ENCODE measurements at regions not wholly inside any gene's neighbourhood (a gene's known extent, or its start where the extent isn't known, plus 50 kb on each side); places are given as distances from the start of the nearest gene placed in this dataset.

DNA sequence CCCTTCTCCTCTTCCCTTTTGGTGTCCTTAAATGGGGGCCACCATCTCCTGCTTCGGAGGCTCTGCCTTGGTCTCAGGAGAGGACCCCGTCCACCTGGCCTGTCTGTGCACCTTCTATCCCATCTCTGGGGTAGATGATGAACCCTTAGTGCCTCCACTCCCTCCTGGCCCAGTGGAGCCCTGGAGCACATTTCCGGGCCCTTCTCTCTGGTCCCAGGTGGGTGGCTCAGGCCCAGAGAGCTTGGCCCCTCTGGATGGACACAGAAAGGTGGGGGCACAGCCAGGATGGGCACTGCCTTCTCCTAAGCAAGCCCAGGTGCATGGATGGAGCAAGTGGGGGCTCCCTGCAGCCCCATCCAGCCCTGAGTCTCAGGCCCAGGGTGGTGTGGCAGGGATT lies 121.4 kb upstream of the RET start:
- no peak overlapping the region for H2BK15ac ChIP-seq (ENCODE audit: low read depth, low read length)
- no peak overlapping the region for H4K91ac ChIP-seq (ENCODE audit: insufficient read depth, low read depth, low read length)
- TF ChIP-seq, protein P1, sequence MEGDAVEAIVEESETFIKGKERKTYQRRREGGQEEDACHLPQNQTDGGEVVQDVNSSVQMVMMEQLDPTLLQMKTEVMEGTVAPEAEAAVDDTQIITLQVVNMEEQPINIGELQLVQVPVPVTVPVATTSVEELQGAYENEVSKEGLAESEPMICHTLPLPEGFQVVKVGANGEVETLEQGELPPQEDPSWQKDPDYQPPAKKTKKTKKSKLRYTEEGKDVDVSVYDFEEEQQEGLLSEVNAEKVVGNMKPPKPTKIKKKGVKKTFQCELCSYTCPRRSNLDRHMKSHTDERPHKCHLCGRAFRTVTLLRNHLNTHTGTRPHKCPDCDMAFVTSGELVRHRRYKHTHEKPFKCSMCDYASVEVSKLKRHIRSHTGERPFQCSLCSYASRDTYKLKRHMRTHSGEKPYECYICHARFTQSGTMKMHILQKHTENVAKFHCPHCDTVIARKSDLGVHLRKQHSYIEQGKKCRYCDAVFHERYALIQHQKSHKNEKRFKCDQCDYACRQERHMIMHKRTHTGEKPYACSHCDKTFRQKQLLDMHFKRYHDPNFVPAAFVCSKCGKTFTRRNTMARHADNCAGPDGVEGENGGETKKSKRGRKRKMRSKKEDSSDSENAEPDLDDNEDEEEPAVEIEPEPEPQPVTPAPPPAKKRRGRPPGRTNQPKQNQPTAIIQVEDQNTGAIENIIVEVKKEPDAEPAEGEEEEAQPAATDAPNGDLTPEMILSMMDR (conservative IDR thresholded peaks at IDR 0.05; ENCODE audit: low read depth, low read length): no peak
- TF ChIP-seq, protein P2, sequence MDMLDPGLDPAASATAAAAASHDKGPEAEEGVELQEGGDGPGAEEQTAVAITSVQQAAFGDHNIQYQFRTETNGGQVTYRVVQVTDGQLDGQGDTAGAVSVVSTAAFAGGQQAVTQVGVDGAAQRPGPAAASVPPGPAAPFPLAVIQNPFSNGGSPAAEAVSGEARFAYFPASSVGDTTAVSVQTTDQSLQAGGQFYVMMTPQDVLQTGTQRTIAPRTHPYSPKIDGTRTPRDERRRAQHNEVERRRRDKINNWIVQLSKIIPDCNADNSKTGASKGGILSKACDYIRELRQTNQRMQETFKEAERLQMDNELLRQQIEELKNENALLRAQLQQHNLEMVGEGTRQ (IDR thresholded peaks at IDR 0.05; ENCODE audit: low read depth, low read length): no peak
- TF ChIP-seq, protein P3, sequence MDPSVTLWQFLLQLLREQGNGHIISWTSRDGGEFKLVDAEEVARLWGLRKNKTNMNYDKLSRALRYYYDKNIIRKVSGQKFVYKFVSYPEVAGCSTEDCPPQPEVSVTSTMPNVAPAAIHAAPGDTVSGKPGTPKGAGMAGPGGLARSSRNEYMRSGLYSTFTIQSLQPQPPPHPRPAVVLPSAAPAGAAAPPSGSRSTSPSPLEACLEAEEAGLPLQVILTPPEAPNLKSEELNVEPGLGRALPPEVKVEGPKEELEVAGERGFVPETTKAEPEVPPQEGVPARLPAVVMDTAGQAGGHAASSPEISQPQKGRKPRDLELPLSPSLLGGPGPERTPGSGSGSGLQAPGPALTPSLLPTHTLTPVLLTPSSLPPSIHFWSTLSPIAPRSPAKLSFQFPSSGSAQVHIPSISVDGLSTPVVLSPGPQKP (IDR thresholded peaks at IDR 0.05; ENCODE audit: borderline replicate concordance, low read depth, low read length): no peak
- TF ChIP-seq MAFK (IDR thresholded peaks at IDR 0.05; ENCODE audit: low read depth, low read length): no peak
- no peak for TF ChIP-seq RAD21 (IDR thresholded peaks at IDR 0.05; ENCODE audit: low read length)
- TF ChIP-seq CEBPB (IDR thresholded peaks at IDR 0.05; ENCODE audit: low read depth, low read length): no peak
- TF ChIP-seq MXI1 (IDR thresholded peaks at IDR 0.05; ENCODE audit: borderline replicate concordance, low read depth, low read length): no peak
- TF ChIP-seq BHLHE40 (IDR thresholded peaks at IDR 0.05; ENCODE audit: low read depth, low read length): no peak
- no peak for TF ChIP-seq NFE2L2 (IDR thresholded peaks at IDR 0.05; ENCODE audit: low read depth, low read length)
- TF ChIP-seq POLR2A (IDR thresholded peaks at IDR 0.05; ENCODE audit: low read depth, low read length): no peak
- no peak for TF ChIP-seq FOS (IDR thresholded peaks at IDR 0.05; ENCODE audit: low read depth, low read length)
- no peak for TF ChIP-seq SMC3 (IDR thresholded peaks at IDR 0.05; ENCODE audit: low read depth, low read length)
- no peak for TF ChIP-seq RCOR1 (IDR thresholded peaks at IDR 0.05; ENCODE audit: insufficient replicate concordance, low read length)
- no peak for TF ChIP-seq CHD1 (IDR thresholded peaks at IDR 0.05; ENCODE audit: low read depth, low read length)
- H3K4me3 ChIP-seq (ENCODE audit: insufficient read depth, low read depth, low read length): no peak overlapping the region
- no peak overlapping the region for H3K4me2 ChIP-seq (ENCODE audit: low read depth, low read length)
- intact Hi-C loops (cut with micrococcal nuclease) (no loop called here), in situ Hi-C loops (cut with MboI; ENCODE audit: low sequenced_read_pairs) (no loop called here), dilution Hi-C loops (cut with HindIII; ENCODE audit: low sequenced_read_pairs, unreplicated experiment) (no loop called here)
- H3K9ac ChIP-seq (ENCODE audit: low read depth, low read length): no peak overlapping the region
- no peak overlapping the region for H4K5ac ChIP-seq (ENCODE audit: low read depth, low read length)
- H3K27ac ChIP-seq (ENCODE audit: insufficient read depth, low read length): no peak overlapping the region
- no CpG with 5 or more reads among the region's 3 CpGs for WGBS, 2 experiments (ENCODE audit: extremely low coverage in 2 of 2, insufficient read length in 1 of 2)
- H2BK20ac ChIP-seq (ENCODE audit: low read depth, low read length): no peak overlapping the region
- no peak overlapping the region for H2BK5ac ChIP-seq (ENCODE audit: low read depth, low read length, poor library complexity, severe bottlenecking)
- no peak overlapping the region for H2AK5ac ChIP-seq (ENCODE audit: low read depth, low read length)
- H3K14ac ChIP-seq (replicated peaks; ENCODE audit: low read depth, low read length): no peak overlapping the region
- H4K8ac ChIP-seq (ENCODE audit: low read depth in 2 of 2, low read length in 2 of 2): no peak overlapping the region
- BruUV-seq (replicated peaks): no TSS peak
- H2AFZ ChIP-seq (replicated peaks; ENCODE audit: low read length, poor library complexity): no peak overlapping the region
- H3K18ac ChIP-seq (ENCODE audit: low read depth, low read length): no peak overlapping the region
- DNase-seq: no peak
- H3K23ac ChIP-seq (ENCODE audit: low read depth, low read length): no peak overlapping the region
- peaks cover 18% of the 10 kb centered on the region for H3K27me3 ChIP-seq (ENCODE audit: control insufficient read depth, insufficient read depth, low read length)
- H4K20me1 ChIP-seq (ENCODE audit: insufficient read depth, low read length): no peaks in the 10 kb centered on the region
- no peak overlapping the region for H3K4ac ChIP-seq (ENCODE audit: low read depth, low read length)
- no peaks in the 10 kb centered on the region for H3K79me1 ChIP-seq (ENCODE audit: low read depth in 1 of 2, low read length in 2 of 2)
- no peaks in the 10 kb centered on the region for H3K4me1 ChIP-seq (ENCODE audit: control insufficient read depth, insufficient read depth, low read length)
- no peaks in the 10 kb centered on the region for H3K9me3 ChIP-seq (ENCODE audit: control insufficient read depth, insufficient read depth, low read length)
- no peaks in the 10 kb centered on the region for H3K36me3 ChIP-seq (ENCODE audit: control insufficient read depth, insufficient read depth, low read length)
- H2AK9ac ChIP-seq (replicated peaks; ENCODE audit: low read depth, low read length, poor library complexity): no peak overlapping the region
- CTCF ChIA-PET: no interaction called here
- no peak overlapping the region for H3K56ac ChIP-seq (ENCODE audit: extremely low read depth, insufficient read depth, low read length)
- H2BK120ac ChIP-seq (ENCODE audit: low read depth, low read length): no peak overlapping the region
- H3K9me1 ChIP-seq (ENCODE audit: insufficient read depth, low read length): no peaks in the 10 kb centered on the region
- POLR2A ChIA-PET (ENCODE audit: unreplicated experiment): no interaction called here
- ATAC-seq (ENCODE audit: low read depth): no peak

All from IMR-90 (cell line).